ENCODE measurements at regions not wholly inside any gene's neighbourhood (a gene's known extent, or its start where the extent isn't known, plus 50 kb on each side); places are given as distances from the start of the nearest gene placed in this dataset.
"Not testable (repeated sequence)": the region's sequence is repeated elsewhere in the genome, so short reads cannot be mapped to it uniquely, and the experiment has no call there.

DNA sequence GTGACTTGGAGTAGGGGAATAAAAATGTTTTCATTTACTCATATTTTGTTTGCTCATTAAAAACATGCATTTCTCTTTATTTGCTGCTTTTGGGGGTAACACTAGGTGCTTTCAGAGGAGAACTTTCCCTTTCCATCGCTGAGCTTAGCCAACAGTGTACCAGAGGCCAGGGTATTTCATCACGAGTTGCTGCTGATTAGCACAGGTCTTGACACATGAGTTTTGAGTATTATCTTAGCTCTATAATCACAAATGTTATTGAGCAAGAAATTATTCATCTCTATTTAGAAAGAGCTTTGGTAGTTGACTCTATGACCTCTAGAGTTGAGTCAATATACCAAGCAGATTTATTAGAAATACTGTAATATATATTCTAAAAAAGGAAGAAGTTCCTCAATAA lies 375.9 kb downstream of the NXPH1 start:
- intact Hi-C loops (cut with DNase I) = no loop called here
- ATAC-seq = no peak
- DNase-seq (ENCODE audit: low spot score) = no peak

DNA sequence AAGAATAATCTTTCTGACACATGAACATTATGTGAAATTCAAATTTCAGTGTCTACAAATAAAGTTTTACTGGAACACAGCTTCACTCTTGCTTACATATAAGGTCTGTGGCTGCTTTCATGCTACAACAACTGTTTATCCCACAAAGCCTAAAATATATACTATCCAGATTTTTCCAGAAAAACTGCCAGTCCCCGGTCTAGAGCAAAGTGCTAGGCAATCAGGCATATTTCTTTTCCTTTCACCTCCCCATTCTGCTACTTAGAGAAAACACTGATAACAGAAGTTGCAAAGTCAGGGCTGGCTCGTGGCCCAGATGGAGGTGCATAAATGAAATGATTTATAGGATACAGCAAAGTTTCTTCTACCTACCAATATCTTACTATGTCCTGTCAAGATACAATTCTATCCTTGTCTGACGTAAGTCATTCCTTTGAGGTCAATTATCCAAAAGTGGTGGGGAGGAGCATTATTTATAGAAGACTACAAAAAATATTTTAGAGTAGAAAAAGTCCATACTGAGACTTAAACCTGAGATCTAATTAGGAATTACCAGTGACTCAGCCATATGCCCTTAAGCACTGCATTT lies 384.1 kb downstream of the NXPH1 start:
- intact Hi-C loops (cut with DNase I) = no loop called here
- ATAC-seq (no peak), DNase-seq (ENCODE audit: low spot score) (no peak)

DNA sequence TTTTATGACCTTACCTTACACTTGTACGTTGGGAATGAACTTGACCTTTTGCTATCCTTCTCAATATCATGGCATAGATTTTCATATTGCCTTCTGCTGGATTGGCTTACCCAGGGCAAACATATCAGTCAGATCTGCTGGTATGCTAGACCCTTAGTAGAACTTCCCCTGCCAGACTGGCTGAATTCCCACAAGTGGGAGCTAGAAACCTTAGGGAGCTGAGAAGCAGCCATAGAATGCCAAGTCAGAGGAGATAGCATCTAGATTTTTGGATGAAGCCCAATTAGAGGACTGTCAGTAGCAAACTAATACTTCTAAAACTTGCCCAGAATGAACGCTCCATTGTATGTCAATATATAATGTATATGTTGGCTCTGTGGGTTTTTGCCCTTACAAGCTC lies 385.0 kb downstream of the NXPH1 start:
- no peak for ATAC-seq
- intact Hi-C loops (cut with DNase I) = no loop called here
- DNase-seq (ENCODE audit: low spot score) = no peak

DNA sequence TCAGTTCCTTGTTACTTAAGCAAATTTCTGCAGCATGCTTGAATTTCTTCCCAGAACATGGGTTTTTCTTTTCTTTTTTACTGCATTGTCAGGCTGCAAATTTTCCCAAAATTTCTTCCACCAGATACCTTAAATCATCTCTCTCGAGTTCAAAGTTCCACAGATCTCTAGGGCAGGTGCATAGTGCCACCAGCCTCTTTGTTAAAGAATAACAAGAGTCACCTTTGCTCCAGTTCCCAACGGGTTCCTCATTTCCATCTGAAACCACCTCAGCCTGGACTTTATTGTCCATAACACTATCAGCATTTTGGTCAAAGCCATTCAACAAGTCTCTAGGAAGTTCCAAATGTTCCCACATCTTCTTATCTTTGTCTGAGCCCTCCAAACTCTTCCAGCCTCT lies 389.2 kb downstream of the NXPH1 start:
- no peak for ATAC-seq
- intact Hi-C loops (cut with DNase I) = no loop called here
- DNase-seq (ENCODE audit: low spot score) = no peak

DNA sequence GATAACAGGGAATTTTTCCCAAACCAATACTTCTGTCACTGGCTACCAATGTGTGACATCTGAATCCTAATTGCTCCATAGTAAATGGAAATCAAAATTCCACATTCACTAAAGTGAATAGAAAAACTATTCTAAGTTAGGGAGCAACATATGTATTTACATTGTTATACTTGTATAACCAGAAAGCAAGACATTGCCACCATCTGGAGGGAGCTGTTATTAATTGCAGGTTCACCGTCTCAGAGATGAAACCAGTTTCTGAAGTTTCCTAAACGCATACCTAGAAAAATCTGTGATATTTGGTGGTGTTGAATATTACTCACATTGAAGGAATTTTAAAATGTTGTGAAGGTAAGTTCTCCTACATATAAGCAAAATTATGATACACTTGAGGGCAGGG lies 390.1 kb downstream of the NXPH1 start:
- ATAC-seq = no peak
- intact Hi-C loops (cut with DNase I) = no loop called here

DNA sequence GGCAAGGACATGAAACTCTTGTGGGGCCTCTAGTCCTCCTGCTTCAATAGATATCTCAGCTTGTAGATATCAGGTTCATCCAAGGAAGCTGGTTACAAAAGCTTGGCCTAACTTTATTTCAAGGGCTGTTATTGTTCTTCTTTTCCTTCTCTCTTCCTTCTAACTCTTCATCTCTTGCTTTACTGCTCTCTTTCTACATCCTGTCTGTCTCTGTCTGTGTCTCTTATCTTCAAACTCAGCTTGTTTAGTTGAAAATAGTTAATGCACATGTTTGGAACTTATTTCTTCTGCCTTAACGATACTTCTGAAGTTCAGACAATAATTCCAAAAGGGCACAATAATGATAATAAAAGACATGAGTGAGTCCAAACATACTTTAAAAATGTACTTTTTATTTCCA lies 393.9 kb downstream of the NXPH1 start:
- ATAC-seq (no peak), DNase-seq (ENCODE audit: low spot score) (no peak)
- intact Hi-C loops (cut with DNase I) = no loop called here

More for the DNA sequence above, 390.1 kb downstream of the NXPH1 start:
- DNase-seq (ENCODE audit: low spot score) = no peak

DNA sequence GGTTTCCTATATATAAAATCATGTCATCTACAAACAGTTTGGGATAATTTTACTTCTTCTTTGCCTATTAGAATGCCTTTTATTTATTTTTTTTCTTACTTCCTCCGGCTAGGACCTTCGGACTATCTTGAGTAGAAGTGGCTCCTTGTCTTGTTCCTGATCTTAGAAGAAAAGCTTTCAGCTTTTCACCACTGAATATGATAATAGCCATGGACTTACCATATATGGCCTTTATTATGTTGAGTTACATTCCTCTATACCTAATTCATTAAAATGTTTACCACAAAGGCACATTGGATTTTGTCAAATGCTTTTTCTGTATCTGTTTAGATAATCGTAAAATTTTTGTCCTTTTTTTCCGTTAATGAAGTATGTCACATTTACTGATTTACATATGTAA lies 395.7 kb downstream of the NXPH1 start:
- intact Hi-C loops (cut with DNase I) = no loop called here
- ATAC-seq (no peak), DNase-seq (ENCODE audit: low spot score) (no peak)

DNA sequence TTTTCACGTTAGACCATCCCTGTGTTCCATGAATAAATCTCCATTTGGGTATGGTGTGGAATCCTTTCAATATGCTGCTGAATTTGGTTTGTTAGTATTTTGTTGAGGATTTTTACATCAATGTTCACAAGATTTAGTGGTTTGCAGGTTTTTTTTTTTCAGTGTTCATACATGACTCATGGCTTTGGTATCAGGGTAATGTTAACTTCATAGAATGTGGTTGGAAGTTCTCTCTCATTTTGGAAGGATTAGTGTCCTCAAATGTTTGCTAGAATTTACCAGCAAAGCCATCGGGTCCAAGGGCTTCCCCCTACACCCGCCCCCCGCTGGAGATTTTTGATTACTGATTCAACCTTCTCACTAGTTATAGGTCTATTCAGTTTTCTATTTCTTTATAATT lies 398.0 kb downstream of the NXPH1 start:
- no peak for DNase-seq (ENCODE audit: low spot score)
- intact Hi-C loops (cut with DNase I) = no loop called here

DNA sequence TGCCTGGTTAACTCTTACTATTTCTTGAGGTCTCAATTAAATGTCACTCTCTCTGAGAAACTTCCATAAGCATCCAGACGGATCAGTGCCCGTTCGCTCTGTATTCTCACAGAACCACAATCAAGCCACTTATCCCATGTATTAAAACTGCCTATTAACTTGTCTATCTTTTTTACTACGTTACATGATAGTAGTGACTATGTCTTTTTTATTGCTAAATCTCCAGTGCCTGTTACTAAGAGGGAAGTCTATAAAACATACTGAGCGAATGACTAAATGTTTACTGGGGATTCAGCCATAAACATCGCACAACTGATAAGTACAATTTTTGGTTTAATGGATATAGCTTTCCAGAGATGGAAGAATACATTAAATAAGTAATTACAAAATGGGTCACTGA lies 399.9 kb downstream of the NXPH1 start:
- no peak for DNase-seq (ENCODE audit: low spot score)
- no peak for ATAC-seq
- intact Hi-C loops (cut with DNase I) = no loop called here

More for the DNA sequence above, 398.0 kb downstream of the NXPH1 start:
- no peak for ATAC-seq

DNA sequence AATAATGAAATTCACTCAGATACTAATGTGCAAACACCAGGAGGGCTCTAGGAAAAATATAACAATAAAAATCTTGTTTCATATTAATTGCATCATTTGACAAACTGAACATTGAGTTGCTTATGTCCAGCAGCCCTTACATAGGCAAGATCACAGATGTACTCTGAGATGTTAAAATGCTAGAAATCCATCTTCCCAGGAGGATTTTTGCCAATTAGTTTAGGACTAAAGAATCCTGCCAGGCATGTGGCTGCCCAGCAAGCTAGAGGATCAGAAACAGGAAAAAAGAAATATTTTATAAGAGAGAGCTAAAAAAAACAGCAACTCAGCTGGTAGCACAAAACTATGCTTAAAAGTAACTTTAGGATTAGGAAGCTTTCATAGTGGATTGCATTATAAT lies 407.8 kb downstream of the NXPH1 start:
- DNase-seq (ENCODE audit: low spot score) (no peak), ATAC-seq (no peak)
- intact Hi-C loops (cut with DNase I) = no loop called here

DNA sequence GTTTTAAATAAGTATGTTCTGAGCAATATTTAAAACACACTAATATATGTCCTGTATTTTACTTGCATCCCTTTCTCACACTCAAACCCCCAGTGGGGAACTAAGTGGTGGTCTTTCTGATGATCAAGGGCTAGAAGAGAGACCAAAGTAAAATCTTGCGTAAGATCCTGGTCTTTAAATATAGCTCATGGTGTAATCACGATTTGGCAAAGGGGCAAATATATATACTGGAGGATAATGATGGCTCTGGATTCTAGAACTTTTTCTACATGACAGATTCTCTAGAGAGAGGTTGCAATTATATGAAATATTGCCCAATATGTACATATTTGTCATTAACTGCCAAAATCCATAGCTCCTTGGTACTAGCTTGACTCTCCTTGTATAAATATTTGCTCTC lies 438.3 kb downstream of the NXPH1 start:
- DNase-seq (ENCODE audit: low spot score) = no peak
- intact Hi-C loops (cut with DNase I) = no loop called here
- ATAC-seq = no peak

DNA sequence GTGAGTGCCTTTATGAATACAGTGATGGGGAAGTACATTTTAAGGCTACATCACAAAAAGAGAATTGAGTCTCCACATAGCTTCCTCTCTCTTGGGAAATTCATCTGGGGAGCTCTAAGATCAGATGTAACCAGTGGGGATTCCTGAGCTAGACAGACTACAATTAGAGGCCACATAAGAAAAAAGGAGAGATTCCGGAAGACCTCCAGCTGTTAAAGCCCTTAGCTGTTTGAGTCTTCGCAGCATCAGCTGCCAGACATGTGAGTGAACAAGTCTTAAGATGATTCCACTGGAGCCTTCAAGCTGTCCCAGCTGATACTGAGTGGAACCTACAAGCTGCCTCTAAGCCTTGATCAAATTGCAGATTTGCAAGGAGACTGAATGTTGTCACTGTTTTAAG lies 448.5 kb downstream of the NXPH1 start:
- ATAC-seq (no peak), DNase-seq (ENCODE audit: low spot score) (no peak)
- intact Hi-C loops (cut with DNase I) = no loop called here

DNA sequence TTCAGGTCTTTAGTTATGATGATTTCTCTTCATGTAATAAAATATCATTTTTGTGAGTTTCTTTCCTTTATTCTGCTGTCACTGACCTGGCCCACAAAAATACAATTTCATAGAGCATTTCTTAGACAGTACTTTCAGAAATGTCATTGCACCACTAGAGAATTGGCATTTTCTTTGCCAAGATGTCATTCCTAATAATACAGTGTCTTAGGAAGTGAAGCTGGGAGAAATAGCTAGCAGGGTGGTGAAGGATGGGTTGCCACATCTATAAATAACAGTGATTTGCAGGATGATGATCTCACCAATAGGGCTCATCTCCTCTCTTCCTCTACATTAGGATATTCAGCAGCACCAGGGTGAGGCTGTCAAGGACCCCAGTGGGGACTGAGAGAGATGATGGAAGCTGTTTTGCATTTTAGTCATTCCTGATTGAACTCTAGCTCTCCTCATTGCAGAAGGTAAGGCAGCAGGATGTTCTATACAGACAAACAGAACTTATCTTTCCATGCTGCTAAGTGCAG lies 452.1 kb downstream of the NXPH1 start:
- intact Hi-C loops (cut with DNase I) = no loop called here
- DNase-seq (ENCODE audit: low spot score) (no peak), ATAC-seq (no peak)

DNA sequence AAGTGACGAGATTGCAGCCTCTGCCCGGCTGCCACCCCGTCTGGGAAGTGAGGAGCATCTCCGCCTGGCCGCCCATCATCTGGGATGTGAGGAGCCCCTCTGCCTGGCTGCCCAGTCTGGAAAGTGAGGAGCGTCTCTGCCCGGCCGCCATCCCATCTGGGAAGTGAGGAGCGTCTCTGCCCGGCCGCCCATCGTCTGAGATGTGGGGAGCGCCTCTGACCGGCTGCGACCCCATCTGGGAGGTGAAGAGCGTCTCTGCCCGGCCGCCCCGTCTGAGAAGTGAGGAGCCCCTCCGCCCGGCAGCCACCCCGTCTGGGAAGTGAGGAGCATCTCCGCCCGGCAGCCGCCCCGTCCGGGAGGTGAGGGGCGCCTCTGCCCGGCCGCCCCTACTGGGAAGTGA lies 456.9 kb downstream of the NXPH1 start:
- ATAC-seq; DNase-seq (ENCODE audit: low spot score); intact Hi-C loops (cut with DNase I): not testable (repeated sequence)

DNA sequence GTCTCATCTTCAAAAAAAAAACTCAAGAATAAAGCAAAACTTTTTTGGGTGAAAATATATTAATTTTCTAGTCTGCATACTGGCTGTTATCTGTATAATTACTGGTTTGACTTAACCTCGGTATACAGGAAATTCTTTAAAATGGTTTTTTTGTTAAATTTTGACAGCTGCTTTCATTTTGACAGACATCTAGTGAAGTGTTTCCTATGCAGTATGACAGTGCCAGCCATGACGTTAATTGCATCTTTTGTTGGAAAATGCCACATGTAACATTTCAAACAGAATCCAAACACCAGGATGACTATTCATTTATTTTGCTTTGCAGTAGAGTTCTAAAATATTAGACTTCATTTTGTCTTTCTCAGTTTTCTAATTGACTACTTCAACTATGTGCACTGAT lies 460.4 kb downstream of the NXPH1 start:
- ATAC-seq = no peak
- no peak for DNase-seq (ENCODE audit: low spot score)
- intact Hi-C loops (cut with DNase I) = no loop called here

DNA sequence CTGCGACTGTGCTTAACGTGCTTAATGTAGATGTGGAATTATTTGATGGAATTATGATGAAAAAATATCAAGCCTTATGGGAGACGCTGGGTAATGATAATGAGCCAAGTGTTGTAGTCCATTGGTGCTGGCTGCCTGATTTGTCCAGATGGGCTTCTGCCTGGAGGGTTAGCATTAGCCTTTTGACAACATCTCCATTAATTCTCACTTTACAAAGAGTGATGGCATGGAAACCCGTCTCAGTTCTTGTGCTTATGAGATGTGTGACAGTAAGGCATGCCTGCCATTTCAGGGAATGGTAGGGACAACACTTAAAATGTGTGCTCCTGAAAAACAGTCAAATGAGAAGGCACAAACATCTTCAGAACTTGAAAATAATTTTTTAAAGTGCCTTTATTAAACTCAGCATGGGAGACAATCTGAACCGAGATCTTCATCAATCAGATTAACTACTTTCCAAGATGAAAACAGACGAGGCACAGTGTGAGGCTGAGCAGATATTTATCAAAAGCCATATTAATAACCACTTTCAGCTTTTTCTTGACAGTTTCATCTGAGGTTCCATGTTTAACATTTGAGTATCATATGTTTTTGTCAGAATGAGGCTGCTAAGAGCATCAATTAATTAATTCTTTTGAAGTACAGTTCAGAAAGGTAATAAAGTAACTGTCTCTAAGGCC lies 473.1 kb downstream of the NXPH1 start:
- intact Hi-C loops (cut with DNase I) = no loop called here
- no peak for DNase-seq (ENCODE audit: low spot score)
- no peak for ATAC-seq

DNA sequence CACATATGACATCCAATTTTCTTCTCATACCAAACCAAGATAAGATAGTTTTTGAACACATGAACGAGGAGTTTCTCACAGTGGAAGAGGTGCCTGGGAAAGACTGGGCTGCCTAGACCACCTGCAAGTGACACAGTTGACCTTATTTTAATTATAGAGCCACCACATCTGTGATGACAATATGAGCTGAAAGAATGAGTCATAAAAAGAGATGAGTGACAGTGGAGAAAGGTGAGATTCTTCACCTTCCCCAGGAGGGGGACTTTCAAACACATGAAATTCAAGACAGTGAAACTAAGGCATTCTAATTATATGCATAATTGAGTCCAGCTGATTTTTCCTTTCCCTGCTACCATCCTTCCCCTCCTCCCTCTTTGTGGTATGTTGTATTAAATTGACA lies 475.5 kb downstream of the NXPH1 start:
- ATAC-seq (no peak), DNase-seq (ENCODE audit: low spot score) (no peak)
- intact Hi-C loops (cut with DNase I) = no loop called here

DNA sequence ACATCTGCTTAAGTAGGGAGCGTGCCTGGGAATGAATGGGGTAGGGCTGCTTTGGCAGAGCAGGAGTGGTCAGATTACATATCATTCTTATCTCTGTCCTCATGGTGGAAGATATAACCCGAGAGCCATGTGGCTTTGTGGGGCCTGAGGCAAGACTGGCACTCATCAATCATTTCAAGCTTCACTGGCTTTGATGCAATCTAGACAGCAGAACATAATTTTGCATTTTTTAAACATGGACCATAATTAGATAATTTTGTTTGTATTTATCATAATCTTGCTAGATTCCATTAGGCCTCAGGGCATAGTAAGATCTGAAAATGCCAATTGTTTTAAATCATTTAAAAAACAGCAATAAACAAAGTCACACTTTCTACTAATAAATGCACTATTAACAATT lies 480.3 kb downstream of the NXPH1 start:
- no peak for DNase-seq (ENCODE audit: low spot score)
- ATAC-seq = no peak
- intact Hi-C loops (cut with DNase I) = no loop called here

DNA sequence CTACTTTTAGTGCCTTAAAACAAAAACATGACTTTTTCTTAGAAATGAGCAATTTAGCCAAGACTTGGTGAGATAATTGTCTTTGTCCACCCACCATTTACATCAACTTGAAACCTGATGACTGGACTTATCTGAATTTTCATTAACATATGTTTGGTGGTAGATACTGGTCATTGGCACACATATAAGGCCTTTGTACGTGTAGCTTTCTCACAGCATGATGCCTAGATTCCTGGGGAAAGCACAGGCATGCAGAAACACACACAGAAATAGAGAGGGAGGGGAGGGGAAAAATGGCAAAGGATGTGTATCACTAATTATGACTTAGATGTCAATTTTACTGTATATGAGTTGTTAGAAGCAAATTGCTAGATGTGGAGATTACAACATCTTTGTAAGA lies 488.4 kb downstream of the NXPH1 start:
- DNase-seq (ENCODE audit: low spot score) = no peak
- ATAC-seq = no peak
- intact Hi-C loops (cut with DNase I) = no loop called here

DNA sequence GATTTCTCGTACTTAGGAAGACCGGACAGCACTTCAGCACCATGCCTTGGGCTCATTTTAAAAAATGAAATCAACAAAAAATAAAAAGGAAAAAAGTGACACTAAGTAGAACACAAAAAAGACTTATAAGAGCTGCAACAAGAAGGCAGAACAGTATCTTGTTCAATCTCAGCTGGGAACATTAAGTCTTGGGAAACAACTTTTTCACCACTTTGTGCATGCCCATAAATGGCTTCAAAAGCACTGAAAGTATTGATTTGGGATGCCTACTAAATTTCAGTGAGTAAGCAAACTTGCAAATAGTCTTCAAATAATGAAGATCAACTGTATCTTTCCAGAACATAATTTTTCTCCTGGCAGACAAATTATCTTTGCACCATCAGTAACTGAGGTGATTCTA lies 489.3 kb downstream of the NXPH1 start:
- no peak for ATAC-seq
- no peak for DNase-seq (ENCODE audit: low spot score)
- intact Hi-C loops (cut with DNase I) = no loop called here

DNA sequence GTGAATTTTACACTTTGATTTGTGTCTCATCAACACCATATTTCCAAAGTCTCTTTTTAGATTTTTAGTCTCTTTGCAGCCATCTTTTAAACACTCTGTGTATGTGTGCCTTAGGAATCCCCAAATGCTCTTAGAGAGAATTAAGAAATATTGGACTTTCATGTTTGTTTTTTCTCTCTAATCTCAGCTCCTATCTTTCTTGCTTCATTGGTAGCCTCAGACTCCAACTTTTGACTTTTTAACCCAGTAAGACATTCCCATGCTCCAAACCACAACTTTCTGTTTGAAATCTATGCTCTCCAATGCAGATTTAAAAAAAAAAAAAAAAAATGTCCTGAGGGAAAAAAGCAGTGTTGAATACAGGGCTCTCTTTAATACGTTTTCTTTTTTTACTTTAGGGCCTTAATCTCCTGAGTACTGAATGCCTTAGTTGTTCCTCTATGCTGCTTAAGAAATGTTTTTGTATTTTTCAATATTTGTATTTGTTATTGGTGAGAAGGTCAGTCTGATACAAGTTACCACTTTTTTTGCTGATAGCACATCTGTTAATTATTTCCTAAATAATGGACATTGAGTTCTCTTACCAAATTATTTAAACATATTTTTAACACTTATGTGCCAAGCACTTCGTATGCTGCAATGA lies 489.9 kb downstream of the NXPH1 start:
- intact Hi-C loops (cut with DNase I) = no loop called here
- DNase-seq (ENCODE audit: low spot score) (no peak), ATAC-seq (no peak)

Data from sciatic nerve (tissue), 2 donors.